ENCODE measurements at regions not wholly inside any gene's neighbourhood (a gene's known extent, or its start where the extent isn't known, plus 50 kb on each side); places are given as distances from the start of the nearest gene placed in this dataset.
"Not testable (repeated sequence)": the region's sequence is repeated elsewhere in the genome, so short reads cannot be mapped to it uniquely, and the experiment has no call there.

DNA sequence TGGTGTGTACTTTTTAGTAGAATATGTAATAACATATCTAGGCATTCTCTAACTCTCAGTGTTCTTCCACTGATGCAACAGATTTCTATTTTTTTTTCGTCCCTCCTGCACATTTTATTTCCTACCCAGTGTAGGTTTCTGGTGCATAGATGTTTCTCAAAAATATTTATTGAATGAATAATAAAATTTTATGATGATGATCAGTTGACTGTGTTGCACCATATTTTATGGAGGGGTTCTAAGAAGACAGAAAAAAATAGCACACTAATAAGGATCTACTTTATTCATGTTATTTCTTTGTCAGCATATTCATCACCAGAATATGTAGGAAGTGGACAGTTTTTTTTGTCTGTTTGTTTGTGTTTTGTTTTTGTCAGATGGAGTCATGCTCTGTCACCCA, 2529.3 kb downstream of the ARAP2 start:
- H3K9me3 Mint-ChIP-seq (ENCODE audit: low read depth) = peaks cover 12% of the 10 kb centered on the region
- no peaks in the 10 kb centered on the region for H3K4me1 Mint-ChIP-seq
- H3K27me3 Mint-ChIP-seq = no peaks in the 10 kb centered on the region
- no peak overlapping the region for H3K27ac Mint-ChIP-seq
- ATAC-seq = no peak
- no peaks in the 10 kb centered on the region for H3K36me3 Mint-ChIP-seq (ENCODE audit: low read depth)
- H3K4me3 Mint-ChIP-seq = no peak overlapping the region
- intact Hi-C loops (cut with DNase I, micrococcal nuclease) = no loop called here
- CTCF ChIA-PET = no interaction called here
- POLR2A ChIA-PET = no interaction called here
- DNase-seq = no peak

GRCh38 chr4:33715841-33716395, 2528.4 kb downstream of the ARAP2 start:
- ChIA-PET CTCF (no interaction called here), POLR2A (no interaction called here)
- Mint-ChIP-seq H3K9me3 (ENCODE audit: low read depth) (peaks cover 12% of the 10 kb centered on the region), H3K4me3 (no peak overlapping the region), H3K27me3 (no peaks in the 10 kb centered on the region), H3K36me3 (ENCODE audit: low read depth) (no peaks in the 10 kb centered on the region), H3K4me1 (no peaks in the 10 kb centered on the region), H3K27ac (no peak overlapping the region)
- ATAC-seq (no peak), DNase-seq (no peak)
- intact Hi-C loops (cut with DNase I, micrococcal nuclease) = no loop called here

DNA sequence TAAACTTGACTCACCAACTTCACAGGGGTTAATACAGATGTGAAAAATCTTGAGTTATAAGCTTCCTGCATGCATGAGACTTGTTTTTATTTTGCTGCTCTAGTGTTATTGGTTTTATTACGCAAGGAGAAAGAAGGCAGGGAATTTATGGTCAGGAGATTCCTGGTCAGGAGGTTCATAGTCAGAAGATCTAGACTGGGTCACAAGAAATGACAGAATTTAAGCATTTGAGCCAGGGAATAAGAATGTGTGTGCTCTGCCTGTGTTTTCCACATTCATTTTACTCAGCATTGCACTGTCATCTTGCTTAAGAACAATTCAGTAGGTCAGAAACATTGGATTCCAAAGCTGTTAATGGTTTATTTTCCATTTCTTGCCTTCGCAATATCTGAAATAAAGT, 2522.1 kb downstream of the ARAP2 start:
- POLR2A ChIA-PET = no interaction called here
- Mint-ChIP-seq H3K27me3 (no peaks in the 10 kb centered on the region), H3K4me1 (no peaks in the 10 kb centered on the region), H3K4me3 (no peak overlapping the region), H3K27ac (no peak overlapping the region), H3K9me3 (ENCODE audit: low read depth) (peaks cover 5% of the 10 kb centered on the region), H3K36me3 (ENCODE audit: low read depth) (no peaks in the 10 kb centered on the region)
- no peak for ATAC-seq
- CTCF ChIA-PET = no interaction called here
- DNase-seq = no peak
- intact Hi-C loops (cut with DNase I, micrococcal nuclease) = no loop called here

GRCh38 chr4:33722800-33723516, 2521.4 kb downstream of the ARAP2 start:
- Mint-ChIP-seq H3K4me3 (no peak overlapping the region), H3K36me3 (ENCODE audit: low read depth) (no peaks in the 10 kb centered on the region), H3K27me3 (no peaks in the 10 kb centered on the region), H3K27ac (no peak overlapping the region), H3K4me1 (no peaks in the 10 kb centered on the region), H3K9me3 (ENCODE audit: low read depth) (peaks cover 3% of the 10 kb centered on the region)
- intact Hi-C loops (cut with DNase I, micrococcal nuclease) = no loop called here
- ChIA-PET CTCF (no interaction called here), POLR2A (no interaction called here)
- ATAC-seq (no peak), DNase-seq (no peak)

GRCh38 chr4:33724685-33725084, 2519.6 kb downstream of the ARAP2 start:
- ATAC-seq (no peak), DNase-seq (no peak)
- POLR2A ChIA-PET = no interaction called here
- no peaks in the 10 kb centered on the region for H3K4me1 Mint-ChIP-seq
- no peak overlapping the region for H3K27ac Mint-ChIP-seq
- no peak overlapping the region for H3K4me3 Mint-ChIP-seq
- intact Hi-C loops (cut with DNase I, micrococcal nuclease) = no loop called here
- H3K36me3 Mint-ChIP-seq (ENCODE audit: low read depth) = no peaks in the 10 kb centered on the region
- H3K9me3 Mint-ChIP-seq (ENCODE audit: low read depth) = no peaks in the 10 kb centered on the region
- CTCF ChIA-PET = no interaction called here
- H3K27me3 Mint-ChIP-seq = no peaks in the 10 kb centered on the region

DNA sequence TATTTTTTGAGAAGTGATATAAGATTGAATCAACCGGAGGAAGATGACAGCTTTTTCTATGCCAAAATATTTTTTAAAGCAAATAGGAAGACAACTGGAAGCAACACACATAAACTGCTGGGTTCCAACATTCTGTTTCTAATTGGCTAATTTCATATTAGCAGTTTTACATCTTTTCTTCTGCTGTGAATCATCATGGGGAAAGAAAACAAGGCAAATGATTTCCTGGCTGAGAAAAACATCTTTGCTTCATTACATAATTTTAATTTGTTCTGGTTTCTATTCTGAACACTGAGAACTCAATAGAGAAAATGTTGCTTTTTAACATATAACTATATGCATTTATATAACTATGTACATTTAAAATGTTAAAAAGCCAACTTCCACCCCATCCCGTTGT, 2518.5 kb downstream of the ARAP2 start:
- Mint-ChIP-seq H3K36me3 (ENCODE audit: low read depth) (no peaks in the 10 kb centered on the region), H3K4me1 (no peaks in the 10 kb centered on the region), H3K9me3 (ENCODE audit: low read depth) (peaks cover under 1% of the 10 kb centered on the region), H3K4me3 (no peak overlapping the region), H3K27me3 (no peaks in the 10 kb centered on the region), H3K27ac (no peak overlapping the region)
- intact Hi-C loops (cut with DNase I, micrococcal nuclease) = no loop called here
- POLR2A ChIA-PET = no interaction called here
- CTCF ChIA-PET = no interaction called here
- ATAC-seq (no peak), DNase-seq (no peak)

- ChIA-PET CTCF (no interaction called here), POLR2A (no interaction called here)
- Mint-ChIP-seq H3K36me3 (ENCODE audit: low read depth) (no peaks in the 10 kb centered on the region), H3K27me3 (no peaks in the 10 kb centered on the region), H3K4me3 (no peak overlapping the region), H3K4me1 (no peaks in the 10 kb centered on the region), H3K27ac (no peak overlapping the region), H3K9me3 (ENCODE audit: low read depth) (peaks cover 13% of the 10 kb centered on the region)
- DNase-seq (no peak), ATAC-seq (no peak)
- intact Hi-C loops (cut with DNase I, micrococcal nuclease) = no loop called here
Observed at GRCh38 chr4:33737726-33738125, 2506.6 kb downstream of the ARAP2 start.

- Mint-ChIP-seq H3K27me3 (no peaks in the 10 kb centered on the region), H3K4me3 (no peak overlapping the region), H3K4me1 (no peaks in the 10 kb centered on the region), H3K27ac (no peak overlapping the region), H3K9me3 (ENCODE audit: low read depth) (peaks cover 17% of the 10 kb centered on the region), H3K36me3 (ENCODE audit: low read depth) (no peaks in the 10 kb centered on the region)
- DNase-seq (no peak), ATAC-seq (no peak)
- CTCF ChIA-PET = no interaction called here
- intact Hi-C loops (cut with DNase I, micrococcal nuclease) = no loop called here
- POLR2A ChIA-PET = no interaction called here
Observed at GRCh38 chr4:33739884-33740632, 2504.3 kb downstream of the ARAP2 start.

- H3K4me3 Mint-ChIP-seq; POLR2A ChIA-PET; H3K27ac Mint-ChIP-seq; ATAC-seq; H3K27me3 Mint-ChIP-seq; DNase-seq; CTCF ChIA-PET; H3K36me3 Mint-ChIP-seq (ENCODE audit: low read depth); intact Hi-C loops (cut with DNase I, micrococcal nuclease); H3K4me1 Mint-ChIP-seq: not testable (repeated sequence)
- peaks cover 19% of the 10 kb centered on the region for H3K9me3 Mint-ChIP-seq (ENCODE audit: low read depth)
Observed at GRCh38 chr4:33740871-33741270, 2503.4 kb downstream of the ARAP2 start.

- Mint-ChIP-seq H3K4me3 (no peak overlapping the region), H3K27me3 (no peaks in the 10 kb centered on the region), H3K9me3 (ENCODE audit: low read depth) (peaks cover 16% of the 10 kb centered on the region), H3K36me3 (ENCODE audit: low read depth) (no peaks in the 10 kb centered on the region), H3K27ac (no peak overlapping the region), H3K4me1 (no peaks in the 10 kb centered on the region)
- ATAC-seq (no peak), DNase-seq (no peak)
- ChIA-PET POLR2A (no interaction called here), CTCF (no interaction called here)
- intact Hi-C loops (cut with DNase I, micrococcal nuclease) = no loop called here
Observed at GRCh38 chr4:33746979-33747378, 2497.3 kb downstream of the ARAP2 start.

- Mint-ChIP-seq H3K4me3 (no peak overlapping the region), H3K27ac (no peak overlapping the region), H3K4me1 (no peaks in the 10 kb centered on the region), H3K9me3 (ENCODE audit: low read depth) (peaks cover 6% of the 10 kb centered on the region), H3K27me3 (no peaks in the 10 kb centered on the region), H3K36me3 (ENCODE audit: low read depth) (no peaks in the 10 kb centered on the region)
- ChIA-PET CTCF (interaction anchor here (0.8 kb wide), 1 partner anchor 27 kb away, joined by 4 read pairs; no protein-coding TSS in a partner anchor), POLR2A (no interaction called here)
- ATAC-seq (no peak), DNase-seq (no peak)
- intact Hi-C loops (cut with DNase I, micrococcal nuclease) = no loop called here
Observed at GRCh38 chr4:33751050-33751449, 2493.3 kb downstream of the ARAP2 start.

- ATAC-seq = no peak
- H3K4me1 Mint-ChIP-seq = no peaks in the 10 kb centered on the region
- no peak for DNase-seq
- ChIA-PET CTCF (no interaction called here), POLR2A (no interaction called here)
- intact Hi-C loops (cut with DNase I, micrococcal nuclease) = no loop called here
- H3K4me3 Mint-ChIP-seq = no peak overlapping the region
- no peaks in the 10 kb centered on the region for H3K36me3 Mint-ChIP-seq (ENCODE audit: low read depth)
- peaks cover 7% of the 10 kb centered on the region for H3K9me3 Mint-ChIP-seq (ENCODE audit: low read depth)
- H3K27me3 Mint-ChIP-seq = no peaks in the 10 kb centered on the region
- H3K27ac Mint-ChIP-seq = no peak overlapping the region
Observed at GRCh38 chr4:33772582-33772981, 2471.7 kb downstream of the ARAP2 start.
